Spleen (tissue), 7 donors: ENCODE measurements at regions not wholly inside any gene's neighbourhood (a gene's known extent, or its start where the extent isn't known, plus 50 kb on each side); places are given as distances from the start of the nearest gene placed in this dataset.

Experiments
- POLR2A ChIP-seq, 3 donors: fragments of 450-650 bp; IDR thresholded peaks; one replicate each; pipeline ENCODE4 v1.5.1; 2017; ENCODE audit warnings: antibody characterized with exemption in 3 of 3, mild to moderate bottlenecking in 1 of 3
- POLR2AphosphoS5 ChIP-seq, 3 donors: sonication (generic); formaldehyde crosslinking; IDR thresholded peaks; one replicate each; pipeline ENCODE4 v1.5.1; 2017; ENCODE audit warnings: antibody characterized with exemption in 3 of 3
- TF ChIP-seq, protein P1 (sequence below), 11 experiments: fragments of 200-600 bp in 7 of 11; fragments of 450-650 bp in 4 of 11; sonication (generic) in 4 of 11; IDR thresholded peaks in 8 of 11; conservative IDR thresholded peaks in 3 of 11; 1 replicate in 7 of 11; 2 replicates in 4 of 11; pipeline versions ENCODE4 v1.4.0 to v1.8.0; 2016 to 2021; ENCODE audit warnings: antibody characterized with exemption in 11 of 11, inconsistent platforms in 4 of 11, mild to moderate bottlenecking in 1 of 11
- donor health status: DM: no; HTN: no; CAD: no; lungs with moderate emphysema.
- donor health status: DM: no; HTN: no; CAD: no.
- donor health status: DM: no; HTN: no; CAD: no.

DNA sequence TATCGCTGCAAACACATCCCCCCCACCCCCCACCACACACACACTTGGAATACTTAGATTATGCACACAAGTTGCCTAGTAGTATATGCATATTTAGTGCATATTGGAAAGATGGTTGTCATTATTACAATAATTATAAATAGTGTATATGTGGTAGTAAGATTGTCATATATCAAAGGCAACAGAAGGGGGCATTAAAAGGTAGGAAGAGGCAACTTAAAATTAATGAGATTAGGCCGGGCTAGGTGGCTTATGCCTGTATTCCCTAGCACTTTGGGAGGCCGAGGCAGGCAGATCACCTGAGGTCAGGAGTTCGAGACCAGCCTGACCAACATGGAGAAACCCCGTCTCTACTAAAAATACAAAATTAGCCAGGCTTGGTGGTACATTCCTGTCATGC, 52.1 kb downstream of the GSC start:
- TF ChIP-seq POLR2A (IDR thresholded peaks at IDR 0.05) = no peak
- TF ChIP-seq POLR2AphosphoS5 (IDR thresholded peaks at IDR 0.05) = no peak
- TF ChIP-seq, protein P1, sequence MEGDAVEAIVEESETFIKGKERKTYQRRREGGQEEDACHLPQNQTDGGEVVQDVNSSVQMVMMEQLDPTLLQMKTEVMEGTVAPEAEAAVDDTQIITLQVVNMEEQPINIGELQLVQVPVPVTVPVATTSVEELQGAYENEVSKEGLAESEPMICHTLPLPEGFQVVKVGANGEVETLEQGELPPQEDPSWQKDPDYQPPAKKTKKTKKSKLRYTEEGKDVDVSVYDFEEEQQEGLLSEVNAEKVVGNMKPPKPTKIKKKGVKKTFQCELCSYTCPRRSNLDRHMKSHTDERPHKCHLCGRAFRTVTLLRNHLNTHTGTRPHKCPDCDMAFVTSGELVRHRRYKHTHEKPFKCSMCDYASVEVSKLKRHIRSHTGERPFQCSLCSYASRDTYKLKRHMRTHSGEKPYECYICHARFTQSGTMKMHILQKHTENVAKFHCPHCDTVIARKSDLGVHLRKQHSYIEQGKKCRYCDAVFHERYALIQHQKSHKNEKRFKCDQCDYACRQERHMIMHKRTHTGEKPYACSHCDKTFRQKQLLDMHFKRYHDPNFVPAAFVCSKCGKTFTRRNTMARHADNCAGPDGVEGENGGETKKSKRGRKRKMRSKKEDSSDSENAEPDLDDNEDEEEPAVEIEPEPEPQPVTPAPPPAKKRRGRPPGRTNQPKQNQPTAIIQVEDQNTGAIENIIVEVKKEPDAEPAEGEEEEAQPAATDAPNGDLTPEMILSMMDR (IDR thresholded peaks at IDR 0.05 in 8 of 11, conservative IDR thresholded peaks at IDR 0.05 in 3 of 11) = no peak
